LNCaP clone FGC (cell line): ENCODE measurements at regions not wholly inside any gene's neighbourhood (a gene's known extent, or its start where the extent isn't known, plus 50 kb on each side); places are given as distances from the start of the nearest gene placed in this dataset.

Source experiments
- DNase-seq: peaks from one replicate; pipeline ENCODE4 v3.0.0-alpha.2; 2011; ENCODE audit warnings: low read depth
- H3K4me3 ChIP-seq: 2 replicates; pipeline ENCODE4 v1.5.1; 2011; ENCODE audit warnings: mild to moderate bottlenecking, low read depth, low read length, control low read depth
- CTCF ChIP-seq: IDR thresholded peaks from 2 replicates; pipeline ENCODE4 v1.5.1; 2012; ENCODE audit warnings: mild to moderate bottlenecking; ENCODE audit not compliant: control insufficient read depth, insufficient read depth; ENCODE audit errors: extremely low read depth

GRCh38 chr1:232556351-232556750 is 73.6 kb downstream of the SIPA1L2 start:
- TF ChIP-seq CTCF, result no peak
- no peak for DNase-seq
- H3K4me3 ChIP-seq, result no peak overlapping the region

GRCh38 chr1:232555494-232556210 is 74.3 kb downstream of the SIPA1L2 start:
- DNase-seq, result no peak
- TF ChIP-seq CTCF, result no peak
- no peak overlapping the region for H3K4me3 ChIP-seq

- no peak for DNase-seq
- TF ChIP-seq CTCF, result no peak
- H3K4me3 ChIP-seq, result no peak overlapping the region
Observed at GRCh38 chr1:232554409-232554808, 75.5 kb downstream of the SIPA1L2 start.

GRCh38 chr1:232553809-232554208 is 76.1 kb downstream of the SIPA1L2 start:
- no peak overlapping the region for H3K4me3 ChIP-seq
- DNase-seq, result no peak
- no peak for TF ChIP-seq CTCF

GRCh38 chr1:232553050-232553754 is 76.7 kb downstream of the SIPA1L2 start:
- no peak for TF ChIP-seq CTCF
- no peak overlapping the region for H3K4me3 ChIP-seq
- peak; percentile 75 for DNase-seq

GRCh38 chr1:232551386-232551785 is 78.5 kb downstream of the SIPA1L2 start:
- no peak for TF ChIP-seq CTCF
- no peak overlapping the region for H3K4me3 ChIP-seq
- DNase-seq, result no peak
